RWPE2 (cell line): ENCODE measurements at regions not wholly inside any gene's neighbourhood (a gene's known extent, or its start where the extent isn't known, plus 50 kb on each side); places are given as distances from the start of the nearest gene placed in this dataset.

Experiments used
- ATAC-seq: fragments of 200-7000 bp; cut with Tn5 transposase; 3 replicates; pipeline ENCODE4 v1.9.1; 2021; ENCODE audit warnings: low read depth
- DNase-seq: peaks from one replicate; pipeline ENCODE4 v3.0.0-alpha.2; 2020; ENCODE audit warnings: low spot score
- H3K27ac ChIP-seq: fragments of 450-650 bp; 2 replicates; pipeline ENCODE4 v1.5.1; 2017; ENCODE audit warnings: mild to moderate bottlenecking; ENCODE audit not compliant: poor library complexity, severe bottlenecking
- H3K27me3 ChIP-seq: fragments of 250-450 bp; sonication (Bioruptor Pico); 2 replicates; pipeline ENCODE4 v1.5.1; 2021; ENCODE audit warnings: mild to moderate bottlenecking, moderate library complexity; ENCODE audit not compliant: insufficient read depth, poor library complexity, severe bottlenecking
- H3K36me3 ChIP-seq: fragments of 250-450 bp; sonication (Bioruptor Pico); 2 replicates; pipeline ENCODE4 v1.5.1; 2020; ENCODE audit warnings: low read depth, mild to moderate bottlenecking, moderate library complexity
- H3K4me1 ChIP-seq: fragments of 250-450 bp; sonication (Bioruptor Pico); 2 replicates; pipeline ENCODE4 v1.5.1; 2021; ENCODE audit warnings: mild to moderate bottlenecking, moderate library complexity; ENCODE audit not compliant: insufficient read depth, poor library complexity, severe bottlenecking
- H3K4me3 ChIP-seq: fragments of 250-450 bp; sonication (Bioruptor Pico); 2 replicates; pipeline ENCODE4 v1.5.1; 2021; ENCODE audit warnings: mild to moderate bottlenecking, moderate library complexity; ENCODE audit not compliant: severe bottlenecking
- H3K9me3 ChIP-seq: fragments of 250-450 bp; sonication (Bioruptor Pico); 2 replicates; pipeline ENCODE4 v1.5.1; 2021; ENCODE audit warnings: mild to moderate bottlenecking, moderate library complexity; ENCODE audit not compliant: severe bottlenecking
- TF ChIP-seq, protein P1 (sequence below): fragments of 450-650 bp; IDR thresholded peaks from one replicate; pipeline ENCODE4 v1.5.1; 2017; ENCODE audit warnings: mild to moderate bottlenecking, moderate library complexity; ENCODE audit not compliant: poor library complexity, severe bottlenecking

DNA sequence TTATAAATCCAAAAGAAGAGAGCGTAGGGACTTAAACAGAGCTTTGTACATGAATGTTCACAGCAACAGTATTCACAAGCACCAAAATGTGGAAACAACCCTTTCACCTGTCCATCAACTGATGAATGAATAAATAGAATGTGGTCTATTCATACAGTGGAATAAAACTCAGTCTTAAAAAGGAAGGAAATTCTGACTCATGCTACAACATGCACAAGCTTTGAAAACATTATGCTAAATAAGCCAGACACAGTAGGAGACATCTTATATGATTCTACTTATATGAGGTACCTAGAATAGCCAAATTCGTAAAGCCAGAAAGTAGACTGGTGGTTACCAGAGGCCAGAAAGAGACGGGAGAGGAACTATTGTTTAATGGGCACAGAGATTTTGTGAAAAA is 74.3 kb downstream of the SHANK2 start:
- no peak for DNase-seq
- peaks cover 7% of the 10 kb centered on the region for H3K4me1 ChIP-seq
- no peaks in the 10 kb centered on the region for H3K9me3 ChIP-seq
- no peak overlapping the region for H3K27ac ChIP-seq
- H3K36me3 ChIP-seq = no peaks in the 10 kb centered on the region
- ATAC-seq = peak; percentile 73
- H3K27me3 ChIP-seq = no peaks in the 10 kb centered on the region
- TF ChIP-seq, protein P1, sequence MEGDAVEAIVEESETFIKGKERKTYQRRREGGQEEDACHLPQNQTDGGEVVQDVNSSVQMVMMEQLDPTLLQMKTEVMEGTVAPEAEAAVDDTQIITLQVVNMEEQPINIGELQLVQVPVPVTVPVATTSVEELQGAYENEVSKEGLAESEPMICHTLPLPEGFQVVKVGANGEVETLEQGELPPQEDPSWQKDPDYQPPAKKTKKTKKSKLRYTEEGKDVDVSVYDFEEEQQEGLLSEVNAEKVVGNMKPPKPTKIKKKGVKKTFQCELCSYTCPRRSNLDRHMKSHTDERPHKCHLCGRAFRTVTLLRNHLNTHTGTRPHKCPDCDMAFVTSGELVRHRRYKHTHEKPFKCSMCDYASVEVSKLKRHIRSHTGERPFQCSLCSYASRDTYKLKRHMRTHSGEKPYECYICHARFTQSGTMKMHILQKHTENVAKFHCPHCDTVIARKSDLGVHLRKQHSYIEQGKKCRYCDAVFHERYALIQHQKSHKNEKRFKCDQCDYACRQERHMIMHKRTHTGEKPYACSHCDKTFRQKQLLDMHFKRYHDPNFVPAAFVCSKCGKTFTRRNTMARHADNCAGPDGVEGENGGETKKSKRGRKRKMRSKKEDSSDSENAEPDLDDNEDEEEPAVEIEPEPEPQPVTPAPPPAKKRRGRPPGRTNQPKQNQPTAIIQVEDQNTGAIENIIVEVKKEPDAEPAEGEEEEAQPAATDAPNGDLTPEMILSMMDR = no peak
- no peak overlapping the region for H3K4me3 ChIP-seq

DNA sequence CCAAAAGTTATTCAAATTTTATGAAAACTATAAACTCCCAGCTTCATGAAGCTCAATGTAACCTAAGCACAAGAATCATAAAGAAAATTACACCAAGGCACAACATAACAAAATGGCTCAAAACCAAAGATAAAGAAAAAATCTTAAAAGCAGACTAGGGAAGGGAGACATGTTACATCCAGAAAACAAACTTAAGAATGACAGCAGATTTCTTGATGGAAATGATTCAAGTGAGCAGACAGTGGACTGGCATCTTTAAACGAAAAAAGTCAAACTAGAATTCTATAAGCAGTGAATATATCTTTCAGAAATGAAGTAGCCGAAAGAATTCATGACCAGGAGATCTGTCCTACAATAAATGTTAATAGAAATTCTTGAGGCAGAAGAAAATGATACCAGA is 75.6 kb downstream of the SHANK2 start:
- no peak for ATAC-seq
- H3K4me1 ChIP-seq = peaks cover 7% of the 10 kb centered on the region

DNA sequence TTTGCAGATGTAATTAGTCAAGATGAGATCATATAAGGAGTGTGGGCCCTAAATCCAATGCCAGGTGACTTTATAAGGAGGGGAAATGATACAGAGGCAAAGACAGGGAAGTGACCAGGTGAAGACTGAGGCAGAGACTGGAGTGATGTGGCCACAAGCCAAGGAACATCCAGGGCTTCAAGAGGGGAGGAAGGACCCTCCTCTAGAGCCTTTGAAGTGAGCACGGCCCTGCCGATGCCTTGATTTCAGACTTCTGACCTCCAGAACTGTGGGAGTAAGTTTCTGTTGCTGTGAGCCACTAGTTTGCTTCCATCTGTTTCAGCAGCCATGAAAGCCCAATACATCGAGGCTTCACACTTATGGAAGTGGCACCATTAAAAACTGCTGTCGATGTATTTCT is 78.7 kb downstream of the SHANK2 start:
- no peaks in the 10 kb centered on the region for H3K36me3 ChIP-seq
- TF ChIP-seq, protein P1 = no peak
- no peak for ATAC-seq

More for the DNA sequence above, 75.6 kb downstream of the SHANK2 start:
- TF ChIP-seq, protein P1 = no peak
- no peak for DNase-seq
- Histone ChIP-seq H3K27me3 (no peaks in the 10 kb centered on the region), H3K36me3 (no peaks in the 10 kb centered on the region), H3K4me3 (no peak overlapping the region), H3K27ac (no peak overlapping the region), H3K9me3 (no peaks in the 10 kb centered on the region)

DNA sequence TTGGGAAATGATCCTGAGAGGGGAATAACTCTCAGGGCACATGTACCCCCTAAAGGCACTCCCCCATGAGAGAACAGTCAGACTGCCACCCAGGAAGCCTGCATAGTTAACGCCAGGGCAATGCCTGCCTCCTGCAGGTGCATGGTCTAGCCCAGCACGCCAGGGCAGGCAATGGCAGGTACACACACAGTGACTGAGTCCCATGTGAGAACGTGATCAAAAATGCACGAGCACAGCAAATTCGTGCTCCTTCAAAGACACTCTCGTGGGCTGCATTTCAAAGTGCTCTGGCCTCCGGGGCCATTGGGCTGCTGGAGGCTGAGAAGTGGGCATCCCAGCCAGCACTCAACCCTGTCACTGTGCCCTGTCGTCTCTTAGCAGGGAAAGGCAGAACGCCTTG is 79.7 kb downstream of the SHANK2 start:
- DNase-seq (no peak), ATAC-seq (no peak)
- H3K27me3 ChIP-seq = no peaks in the 10 kb centered on the region
- no peak overlapping the region for H3K4me3 ChIP-seq
- no peak overlapping the region for H3K27ac ChIP-seq
- H3K36me3 ChIP-seq = no peaks in the 10 kb centered on the region
- no peaks in the 10 kb centered on the region for H3K9me3 ChIP-seq
- no peaks in the 10 kb centered on the region for H3K4me1 ChIP-seq
- TF ChIP-seq, protein P1 = no peak

More for the DNA sequence above, 78.7 kb downstream of the SHANK2 start:
- Histone ChIP-seq H3K9me3 (no peaks in the 10 kb centered on the region), H3K4me1 (peaks cover 7% of the 10 kb centered on the region), H3K27me3 (no peaks in the 10 kb centered on the region), H3K4me3 (no peak overlapping the region), H3K27ac (no peak overlapping the region)
- no peak for DNase-seq

DNA sequence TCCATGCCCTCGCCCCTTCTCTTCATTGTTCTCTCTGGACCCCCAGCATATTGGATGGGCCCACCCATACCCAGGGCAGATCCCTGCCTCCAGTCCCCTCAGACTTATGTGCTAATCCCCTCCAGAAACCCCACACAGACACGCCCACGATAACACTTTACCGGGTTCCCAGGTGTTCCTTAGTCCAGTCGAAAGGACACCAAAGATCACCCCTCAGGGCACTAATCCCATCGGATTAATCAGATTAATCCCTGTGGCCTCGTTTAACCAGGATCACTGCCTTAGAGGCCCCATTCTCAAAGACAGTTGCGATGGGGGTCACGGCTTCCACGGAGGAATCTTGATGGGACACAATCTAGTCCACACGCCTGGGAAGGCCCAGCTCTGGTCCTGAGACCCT is 80.8 kb downstream of the SHANK2 start:
- H3K36me3 ChIP-seq = no peaks in the 10 kb centered on the region
- H3K27ac ChIP-seq = no peak overlapping the region
- TF ChIP-seq, protein P1 = no peak
- H3K27me3 ChIP-seq = no peaks in the 10 kb centered on the region
- H3K4me1 ChIP-seq = no peaks in the 10 kb centered on the region
- no peak overlapping the region for H3K4me3 ChIP-seq
- DNase-seq (no peak), ATAC-seq (no peak)
- H3K9me3 ChIP-seq = no peaks in the 10 kb centered on the region
